Glomerular visceral epithelial cell (primary cell): ENCODE measurements at regions not wholly inside any gene's neighbourhood (a gene's known extent, or its start where the extent isn't known, plus 50 kb on each side); places are given as distances from the start of the nearest gene placed in this dataset.

Source experiments
- DNase-seq: peaks from one replicate; pipeline ENCODE4 v3.0.0-alpha.2; 2016; ENCODE audit errors: extremely low spot score

DNA sequence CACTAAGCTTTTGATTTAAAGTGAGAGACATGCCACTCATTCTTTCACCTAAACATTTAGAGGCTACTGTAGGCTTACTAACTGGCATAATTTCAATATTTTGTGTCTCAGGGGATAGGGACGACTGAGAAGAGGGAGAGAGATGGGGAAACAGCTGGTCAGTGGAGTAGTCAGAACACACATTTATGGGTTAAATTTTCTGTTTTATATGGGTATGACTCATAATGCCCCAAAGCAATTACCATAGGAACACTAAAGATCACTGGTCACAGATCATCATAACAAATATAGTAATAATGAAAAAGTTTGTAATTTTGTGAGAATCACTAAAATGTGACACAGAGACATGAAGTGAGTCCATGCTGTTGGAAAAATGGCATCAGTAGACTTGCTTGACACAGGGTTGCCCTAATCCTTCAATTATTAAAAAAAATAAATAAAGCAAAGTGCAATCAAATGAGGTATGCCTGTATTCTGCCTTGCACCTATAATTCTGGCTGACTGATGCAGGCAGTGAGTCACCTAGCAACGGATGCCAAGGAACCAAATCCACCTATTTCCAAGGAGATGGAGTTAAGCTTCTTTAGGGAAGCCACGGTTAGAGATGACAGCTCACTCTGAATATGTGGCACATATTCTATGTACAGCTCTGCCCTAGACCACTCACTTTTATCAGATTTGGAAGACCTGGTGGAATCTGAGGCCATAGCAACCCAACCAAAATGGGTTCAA is 166.1 kb downstream of the MARCHF11 start:
- peak; percentile 19 for DNase-seq

DNA sequence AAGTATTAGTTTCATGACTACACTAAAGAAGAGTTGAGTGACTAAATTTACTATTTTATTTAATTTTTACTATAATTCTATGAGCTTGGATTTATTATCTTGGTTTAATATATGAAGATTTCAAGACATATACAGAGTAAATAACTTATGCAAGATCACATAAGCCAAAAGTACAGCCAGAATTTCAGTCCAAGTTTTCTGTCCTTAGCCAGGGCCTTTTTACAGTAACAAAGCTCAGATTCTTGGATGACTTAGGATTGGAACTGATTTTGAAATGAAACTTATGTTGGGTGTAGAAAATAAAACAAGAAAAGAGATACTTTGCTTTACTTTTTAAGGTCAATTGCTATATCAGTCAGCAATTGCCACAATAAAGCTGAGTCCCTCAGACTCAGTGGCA is 170.3 kb downstream of the MARCHF11 start:
- DNase-seq = no peak

DNA sequence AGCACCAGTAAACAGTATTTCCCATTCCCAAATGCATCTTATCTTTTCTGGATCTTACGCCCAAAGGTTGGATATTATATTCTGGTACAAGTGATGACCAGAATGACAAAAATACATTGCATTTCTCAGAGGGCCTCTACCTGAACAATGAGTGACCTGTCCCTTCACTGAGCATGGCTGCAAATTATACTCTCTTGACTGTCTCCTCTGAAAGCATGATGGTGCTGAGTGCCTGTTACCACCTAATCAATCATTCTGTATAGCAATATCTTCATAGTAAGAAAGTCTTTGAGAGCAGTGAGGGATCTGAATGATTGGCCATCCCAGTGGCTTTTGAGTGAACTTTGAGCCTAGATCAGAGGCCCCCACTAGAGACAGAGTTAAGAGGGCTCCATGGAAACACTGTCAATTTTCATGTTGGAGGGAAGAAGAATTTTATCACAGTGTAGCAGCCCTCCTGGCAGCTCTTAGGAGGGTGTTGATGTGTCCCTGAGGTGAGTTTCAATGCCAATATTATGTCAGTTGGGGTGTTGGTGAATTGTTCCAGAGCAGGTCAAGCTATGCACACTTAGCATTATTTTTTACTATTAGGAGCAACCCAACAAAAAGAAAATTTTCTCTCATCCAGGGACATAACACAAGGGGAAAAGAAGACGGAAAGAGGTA is 171.7 kb downstream of the MARCHF11 start:
- DNase-seq = no peak

DNA sequence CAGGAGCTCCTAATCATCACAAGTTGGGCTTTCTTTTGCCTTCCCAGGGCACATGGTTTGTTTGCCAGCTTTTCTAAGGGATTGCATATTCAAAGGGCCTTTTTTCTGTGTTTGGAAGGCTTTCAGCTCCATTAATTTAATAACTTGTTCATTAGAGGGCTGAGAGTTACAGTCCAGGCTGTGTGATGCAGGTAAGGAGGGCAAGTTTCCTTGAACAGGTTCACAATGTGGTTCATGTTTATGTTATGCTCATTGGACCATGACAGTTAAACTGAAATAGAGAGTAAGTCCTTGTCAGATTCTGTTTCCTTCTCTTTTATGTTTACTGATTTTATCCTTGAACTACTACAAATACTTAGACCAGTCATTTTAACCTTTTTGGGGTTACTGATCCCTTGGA is 174.4 kb downstream of the MARCHF11 start:
- no peak for DNase-seq

DNA sequence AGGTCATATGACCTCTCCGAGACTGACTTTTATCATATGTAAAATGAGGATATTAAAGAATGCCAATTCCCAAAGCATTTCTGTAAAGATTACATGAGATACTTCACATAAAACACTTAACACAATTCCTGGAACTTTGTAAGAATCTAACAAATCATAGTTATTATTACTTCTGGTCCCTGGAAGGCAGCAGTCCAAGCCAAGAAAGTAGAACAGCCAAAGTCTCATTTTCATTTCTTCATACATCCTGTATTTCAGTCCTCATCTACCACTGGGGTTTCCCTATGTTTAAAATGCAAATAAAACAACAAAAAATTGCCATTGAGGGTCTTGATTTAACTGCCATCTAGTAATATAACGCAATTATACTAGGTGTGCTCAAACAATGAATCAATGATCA is 179.5 kb downstream of the MARCHF11 start:
- DNase-seq = no peak

DNA sequence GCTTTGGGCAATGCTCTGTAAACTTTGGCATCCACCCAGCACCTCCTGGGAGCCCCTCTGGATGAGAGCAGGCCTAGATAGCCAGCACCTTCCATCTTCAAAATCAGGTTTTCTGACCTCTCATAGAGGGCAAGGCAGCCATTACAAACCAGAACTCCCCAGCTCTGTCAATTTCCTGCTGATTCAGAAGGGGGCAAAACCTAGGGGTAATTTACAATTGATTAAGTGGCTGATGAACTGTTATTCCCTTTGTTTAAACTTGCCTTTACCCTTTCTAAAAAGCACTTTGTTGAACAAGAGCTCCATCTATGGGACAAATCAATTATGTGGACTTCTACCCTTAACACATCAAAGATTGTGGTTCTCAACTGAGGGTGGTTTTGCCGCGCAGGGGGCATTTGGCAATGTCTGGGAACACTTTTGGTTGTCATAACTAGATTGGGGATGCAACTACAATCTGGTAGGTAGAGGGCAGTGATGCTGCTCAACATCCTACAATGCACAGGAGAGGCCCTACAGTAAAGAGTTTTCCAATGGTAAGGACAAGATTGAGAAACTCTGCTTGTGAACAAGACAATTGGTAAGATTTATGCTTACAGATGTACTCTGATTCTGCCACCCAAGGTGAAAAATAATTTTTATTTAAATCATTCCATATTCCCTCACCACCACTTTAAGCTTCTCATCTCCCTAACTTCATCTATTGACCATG is 184.1 kb downstream of the MARCHF11 start:
- peak; percentile 56 for DNase-seq

DNA sequence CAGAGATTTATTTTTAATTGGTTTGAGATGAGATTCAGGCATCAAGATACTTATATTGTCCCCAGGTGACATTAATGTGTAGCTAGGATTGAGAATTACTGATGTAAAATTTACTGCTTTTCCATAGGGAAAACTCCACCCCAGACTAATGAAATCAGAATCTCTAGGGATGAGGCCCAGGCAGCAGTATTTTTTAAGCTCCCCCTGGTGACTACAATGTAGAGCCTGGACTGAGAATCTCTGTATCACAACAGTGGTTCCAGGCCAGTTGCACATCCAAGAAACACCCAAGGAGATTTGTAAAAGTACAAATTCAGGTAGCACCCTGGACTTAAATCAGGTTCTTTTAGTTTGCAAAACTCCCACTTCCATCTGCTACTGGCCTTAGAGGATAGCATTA is 185.7 kb downstream of the MARCHF11 start:
- peak; percentile 12 for DNase-seq

DNA sequence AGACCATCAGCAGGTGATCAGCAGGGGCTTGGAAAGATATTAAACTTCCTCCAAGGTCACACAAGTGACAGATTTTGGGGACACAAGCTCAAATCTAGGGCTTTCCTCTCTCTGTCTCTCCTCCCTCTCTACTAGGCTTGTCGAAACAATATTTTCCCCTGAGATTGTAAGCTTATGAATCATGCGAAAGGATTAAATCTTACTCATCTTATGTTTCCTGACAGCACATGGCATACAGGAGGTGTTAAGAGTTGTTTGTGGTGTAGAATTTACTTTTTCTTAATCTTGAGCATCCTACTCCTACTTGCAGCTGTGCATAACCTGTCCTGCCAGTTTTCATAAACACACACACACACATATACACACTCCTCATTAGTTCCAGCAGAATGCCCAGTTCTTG is 186.3 kb downstream of the MARCHF11 start:
- DNase-seq = peak; percentile 61

DNA sequence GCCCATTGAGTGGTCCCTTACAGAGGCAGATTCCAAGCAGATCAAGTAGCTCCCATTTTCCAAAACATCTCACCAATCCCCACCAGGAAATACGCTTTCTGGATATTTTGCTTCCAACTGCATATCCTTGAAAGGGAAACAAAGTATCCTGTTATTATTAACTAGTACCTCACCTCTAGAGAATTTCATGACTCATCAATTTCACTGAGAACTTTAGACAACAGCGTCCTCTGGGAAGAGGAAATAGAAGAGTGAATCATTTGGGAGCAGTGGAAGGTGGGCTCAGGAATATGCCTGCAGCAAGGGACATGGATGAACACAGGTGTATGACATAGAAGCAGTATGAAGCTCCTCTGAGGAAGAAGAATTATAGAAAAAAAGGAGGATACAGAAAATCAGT is 186.7 kb downstream of the MARCHF11 start:
- DNase-seq = peak; percentile 83

DNA sequence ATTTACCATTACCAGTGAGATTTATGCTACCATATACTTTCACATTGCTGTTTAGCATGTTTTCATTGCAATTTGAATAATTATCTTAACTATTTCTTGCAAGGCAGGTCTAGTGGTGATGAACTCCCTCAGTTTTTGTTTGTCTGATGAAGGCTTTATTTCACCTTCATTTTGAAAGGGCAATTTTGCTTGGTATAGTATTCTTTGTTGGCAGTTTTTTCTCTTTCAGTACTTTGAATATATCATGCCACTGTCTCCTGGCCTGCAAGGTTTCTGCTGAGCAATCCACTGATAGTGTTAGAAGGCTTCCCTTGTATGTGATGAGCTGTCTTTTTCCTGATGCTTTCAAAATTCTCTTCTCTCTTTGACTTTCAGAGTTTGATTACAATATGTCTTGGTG is 188.0 kb downstream of the MARCHF11 start:
- DNase-seq = no peak
